Mesodermal cell (in vitro differentiated cells): ENCODE measurements at regions not wholly inside any gene's neighbourhood (a gene's known extent, or its start where the extent isn't known, plus 50 kb on each side); places are given as distances from the start of the nearest gene placed in this dataset.
"Not testable (repeated sequence)": the region's sequence is repeated elsewhere in the genome, so short reads cannot be mapped to it uniquely, and the experiment has no call there.

ENCODE experiments used
- H3K27ac ChIP-seq: 2 replicates; pipeline ENCODE4 v1.7.0; 2013; ENCODE audit warnings: mild to moderate bottlenecking, low read depth, low read length, moderate library complexity; ENCODE audit not compliant: severe bottlenecking
- H3K36me3 ChIP-seq: 2 replicates; pipeline ENCODE4 v1.7.1; 2013; ENCODE audit warnings: mild to moderate bottlenecking, low read length, moderate library complexity; ENCODE audit not compliant: control insufficient read depth, insufficient read depth
- H3K4me1 ChIP-seq: one replicate; pipeline ENCODE4 v1.7.1; 2013; ENCODE audit warnings: mild to moderate bottlenecking, low read length; ENCODE audit not compliant: insufficient read depth, control insufficient read depth, poor library complexity, severe bottlenecking
- H3K4me3 ChIP-seq: 2 replicates; pipeline ENCODE4 v1.7.0; 2013; ENCODE audit warnings: low read length, control low read depth, mild to moderate bottlenecking; ENCODE audit not compliant: insufficient read depth, poor library complexity, severe bottlenecking; ENCODE audit errors: extremely low read depth
- H3K9me3 ChIP-seq: 2 replicates; pipeline ENCODE4 v1.7.1; 2013; ENCODE audit warnings: mild to moderate bottlenecking, low read length, moderate library complexity; ENCODE audit not compliant: control insufficient read depth
- WGBS, 2 experiments: methylation state at CpG; one replicate each; pipeline ENCODE4 v1.1.5; 2013; ENCODE audit warnings: missing lambda C conversion rate in 2 of 2; ENCODE audit not compliant: insufficient coverage in 2 of 2; 5-methylcytosine and 5-hydroxymethylcytosine counted together

DNA sequence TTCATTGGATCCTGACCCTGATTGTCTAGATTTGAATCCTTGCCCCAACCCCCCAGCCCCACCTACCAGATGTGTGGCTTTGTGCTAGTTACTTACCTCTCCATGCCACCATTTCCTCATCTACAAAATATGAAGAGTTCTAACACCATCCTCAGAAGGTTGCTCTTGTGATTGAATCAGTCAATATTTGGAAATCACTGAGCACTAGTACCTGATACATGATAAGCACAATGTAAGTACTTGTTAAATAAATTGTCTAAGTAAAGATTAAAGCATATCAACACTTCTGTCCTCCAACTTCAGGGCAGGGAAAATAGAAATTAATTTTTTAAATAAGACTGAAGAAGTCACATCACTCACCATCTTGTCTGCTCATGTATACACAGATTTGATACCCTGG, 249.6 kb upstream of the KLF3 start:
- Histone ChIP-seq H3K4me3 (no peak overlapping the region), H3K9me3 (no peaks in the 10 kb centered on the region), H3K27ac (no peak overlapping the region), H3K36me3 (no peaks in the 10 kb centered on the region), H3K4me1 (no peaks in the 10 kb centered on the region)

- WGBS, 2 experiments = 58 to 79% methylated on average over 6 of the region's 6 CpGs
Observed at GRCh38 chr4:38415682-38416081, 248.3 kb upstream of the KLF3 start.

GRCh38 chr4:38416450-38417014, 247.5 kb upstream of the KLF3 start:
- Histone ChIP-seq H3K9me3 (no peaks in the 10 kb centered on the region), H3K36me3 (no peaks in the 10 kb centered on the region), H3K27ac (no peak overlapping the region), H3K4me1 (no peaks in the 10 kb centered on the region), H3K4me3 (no peak overlapping the region)
- WGBS, 2 experiments = 83% methylated on average over 1 of the region's 1 CpG; no CpG with 5 or more reads in 1 of the 2 experiments

More at GRCh38 chr4:38415682-38416081, 248.3 kb upstream of the KLF3 start:
- no peaks in the 10 kb centered on the region for H3K36me3 ChIP-seq
- no peak overlapping the region for H3K27ac ChIP-seq
- H3K4me3 ChIP-seq = no peak overlapping the region
- H3K9me3 ChIP-seq = no peaks in the 10 kb centered on the region
- H3K4me1 ChIP-seq = no peaks in the 10 kb centered on the region

DNA sequence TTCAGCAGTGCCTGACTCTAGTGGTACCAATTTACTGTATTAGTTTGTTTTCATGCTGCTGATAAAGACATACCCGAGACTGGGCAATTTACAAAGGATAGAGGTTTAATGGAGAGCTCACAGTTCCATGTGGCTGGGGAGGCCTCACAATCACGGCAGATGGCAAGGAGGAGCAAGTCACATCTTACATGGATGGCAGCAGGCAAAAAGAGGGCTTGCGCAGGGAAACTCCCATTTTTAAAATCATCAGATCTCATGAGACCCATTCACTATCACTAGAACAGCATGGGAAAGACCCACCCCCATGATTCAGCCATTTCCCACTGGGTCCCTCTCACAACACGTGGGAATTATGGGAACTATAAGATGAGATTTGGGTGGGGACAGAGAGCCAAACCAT, 243.7 kb upstream of the KLF3 start:
- H3K27ac ChIP-seq = not testable (repeated sequence)
- 88 to 90% methylated on average over 2 to 3 of the region's 4 CpGs for WGBS, 2 experiments

GRCh38 chr4:38422850-38423249, 241.1 kb upstream of the KLF3 start:
- H3K4me1 ChIP-seq = peaks cover 12% of the 10 kb centered on the region
- H3K27ac ChIP-seq = no peak overlapping the region
- peaks cover 4% of the 10 kb centered on the region for H3K9me3 ChIP-seq
- H3K4me3 ChIP-seq = no peak overlapping the region
- WGBS, 2 experiments = 94 to 100% methylated on average over 2 to 3 of the region's 4 CpGs
- no peaks in the 10 kb centered on the region for H3K36me3 ChIP-seq

More for the DNA sequence above, 243.7 kb upstream of the KLF3 start:
- H3K4me1 ChIP-seq = peaks cover 12% of the 10 kb centered on the region
- H3K9me3 ChIP-seq, H3K36me3 ChIP-seq, H3K4me3 ChIP-seq: not testable (repeated sequence)

- WGBS, 2 experiments = 22 to 26% methylated on average over 8 of the region's 9 CpGs
- H3K4me3 ChIP-seq = no peak overlapping the region
- H3K4me1 ChIP-seq = peaks cover 12% of the 10 kb centered on the region
- H3K27ac ChIP-seq = peak overlapping the region; percentile 46
- H3K9me3 ChIP-seq = peaks cover 4% of the 10 kb centered on the region
- no peaks in the 10 kb centered on the region for H3K36me3 ChIP-seq
Observed at GRCh38 chr4:38424151-38424871, 239.7 kb upstream of the KLF3 start.

- Histone ChIP-seq H3K4me3 (no peak overlapping the region), H3K4me1 (peaks cover 12% of the 10 kb centered on the region), H3K36me3 (no peaks in the 10 kb centered on the region), H3K27ac (no peak overlapping the region), H3K9me3 (peaks cover 4% of the 10 kb centered on the region)
Observed at GRCh38 chr4:38426532-38426931, 237.5 kb upstream of the KLF3 start.

- 100% methylated on average over 2 of the region's 2 CpGs; no CpG with 5 or more reads in 1 of the 2 experiments for WGBS, 2 experiments
- no peaks in the 10 kb centered on the region for H3K4me1 ChIP-seq
- H3K4me3 ChIP-seq = no peak overlapping the region
- H3K36me3 ChIP-seq = no peaks in the 10 kb centered on the region
- H3K27ac ChIP-seq = no peak overlapping the region
- peaks cover 4% of the 10 kb centered on the region for H3K9me3 ChIP-seq
Observed at GRCh38 chr4:38430841-38431240, 233.2 kb upstream of the KLF3 start.

DNA sequence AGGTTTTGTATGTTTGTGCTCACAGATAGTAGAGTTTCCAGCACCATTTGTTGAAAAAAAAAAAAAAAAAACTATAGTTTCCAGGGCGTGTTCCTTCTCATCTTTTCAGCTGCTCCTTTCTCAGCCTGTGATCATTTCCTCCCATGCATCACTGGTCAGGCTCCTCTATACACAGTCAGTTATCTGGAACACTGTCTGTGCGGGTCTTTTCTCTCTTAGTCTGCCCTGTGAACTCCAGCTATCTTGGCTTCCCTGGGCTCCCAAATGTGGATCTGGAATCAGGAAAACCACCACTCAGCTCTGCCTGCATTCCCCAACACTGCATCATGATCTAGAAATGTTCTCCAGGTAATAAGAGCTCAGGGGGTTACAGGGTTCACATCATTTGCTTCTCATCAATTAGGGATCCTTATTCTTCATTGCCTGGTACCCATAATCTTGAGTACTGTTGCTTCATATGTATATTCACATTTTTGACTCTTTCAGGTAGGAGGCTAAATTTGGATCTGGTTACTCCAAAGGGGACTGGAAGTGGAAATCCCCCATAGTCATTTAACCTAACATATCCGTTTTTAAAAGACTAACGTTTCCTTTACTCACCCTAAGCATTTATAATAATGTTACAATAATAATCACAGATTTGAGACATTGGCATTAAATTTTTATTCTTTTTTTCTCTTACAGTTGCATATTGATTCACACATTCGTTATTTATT, 221.8 kb upstream of the KLF3 start:
- Histone ChIP-seq H3K27ac (no peak overlapping the region), H3K36me3 (no peaks in the 10 kb centered on the region), H3K4me3 (no peak overlapping the region), H3K4me1 (no peaks in the 10 kb centered on the region), H3K9me3 (no peaks in the 10 kb centered on the region)
- 74 to 80% methylated on average over 1 to 2 of the region's 5 CpGs for WGBS, 2 experiments

GRCh38 chr4:38449506-38450174, 214.4 kb upstream of the KLF3 start:
- Histone ChIP-seq H3K4me1 (no peaks in the 10 kb centered on the region), H3K27ac (no peak overlapping the region), H3K4me3 (no peak overlapping the region), H3K36me3 (no peaks in the 10 kb centered on the region), H3K9me3 (peaks cover 4% of the 10 kb centered on the region)
- WGBS, 2 experiments = 92 to 100% methylated on average over 1 to 2 of the region's 7 CpGs
